Ovary (tissue), 7 donors: ENCODE measurements at regions not wholly inside any gene's neighbourhood (a gene's known extent, or its start where the extent isn't known, plus 50 kb on each side); places are given as distances from the start of the nearest gene placed in this dataset.

Experiments used
- DNase-seq, 5 donors: peaks; one replicate each; pipeline ENCODE4 v3.0.0-alpha.2; 2019 to 2020
- H3K27ac ChIP-seq, 2 donors: fragments of 200-600 bp; one replicate each; pipeline versions ENCODE4 v1.5.1 to v1.8.0; 2019 to 2022
- H3K27me3 ChIP-seq: fragments of 200-600 bp; one replicate; pipeline ENCODE4 v1.8.0; 2022
- H3K36me3 ChIP-seq: fragments of 200-600 bp; sonication (generic); one replicate; pipeline ENCODE4 v1.5.1; 2019
- H3K4me1 ChIP-seq: one replicate; pipeline ENCODE4 v1.8.1; 2013; ENCODE audit warnings: mild to moderate bottlenecking, moderate library complexity; ENCODE audit not compliant: insufficient read depth
- H3K4me3 ChIP-seq: fragments of 200-600 bp; sonication (generic); one replicate; pipeline ENCODE4 v1.5.1; 2017
- H3K9me3 ChIP-seq, 2 donors: fragments of 200-600 bp in 1 of 2; sonication (generic) in 1 of 2; one replicate each; pipeline versions ENCODE4 v1.5.1 to v1.8.1; 2013 to 2019; ENCODE audit warnings: mild to moderate bottlenecking in 1 of 2, moderate library complexity in 1 of 2
- EP300 ChIP-seq: sonication (generic); formaldehyde crosslinking; IDR thresholded peaks from one replicate; pipeline ENCODE4 v1.6.1; 2017; ENCODE audit warnings: antibody characterized with exemption
- POLR2A ChIP-seq: fragments of 450-650 bp; IDR thresholded peaks from one replicate; pipeline ENCODE4 v1.6.1; 2017; ENCODE audit warnings: antibody characterized with exemption, mild to moderate bottlenecking, moderate library complexity
- WGBS, 3 donors: extraction: QIAGEN DNeasy Blood & Tissue Kit in 1 of 3; methylation state at CpG; one replicate each; pipeline versions ENCODE4 v1.1.5 to v1.1.7; 2013 to 2017; 5-methylcytosine and 5-hydroxymethylcytosine counted together
- intact Hi-C, 4 donors: fragments of 100-400 bp; cut with DNase I; formaldehyde crosslinking; loops; one replicate each; pipeline versions ENCODE4 v1.11.0 to v1.15.1; 2022 to 2023
- TF ChIP-seq, protein P1 (sequence below), 3 donors: fragments of 450-650 bp in 2 of 3; fragments of 200-600 bp in 1 of 3; IDR thresholded peaks; one replicate each; pipeline versions ENCODE4 v1.5.1 to v1.8.0; 2016 to 2022; ENCODE audit warnings: antibody characterized with exemption in 3 of 3, mild to moderate bottlenecking in 1 of 3
- donor health status: DM: no; HTN: no; CAD: no; lungs with moderate emphysema.
- donor health status: DM: no; HTN: no; CAD: no.
- donor health status: Bipolar disorder and iron deficiency.
- donor health status: DM: no; HTN: no; CAD: no.
- donor health status: DM: yes; HTN: yes; CAD: no.

DNA sequence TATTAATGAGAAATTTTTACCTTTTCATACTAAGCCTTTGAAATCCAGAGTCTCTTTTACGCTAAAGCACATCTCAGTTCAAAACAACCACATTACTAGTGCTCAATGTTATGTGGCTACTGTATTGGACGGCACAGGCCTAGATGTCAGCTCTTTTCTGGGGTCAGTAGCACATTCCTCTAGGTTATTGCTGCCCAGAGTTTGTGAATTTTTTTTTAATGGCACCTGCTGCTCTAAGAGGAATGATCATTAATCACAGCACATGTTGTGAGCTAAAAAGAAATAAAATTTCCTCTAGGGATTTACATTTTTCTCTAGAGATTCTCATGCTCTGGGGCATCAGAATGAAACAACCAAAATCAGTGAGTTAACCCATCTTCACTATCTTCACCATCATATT, 436.8 kb upstream of the THBS1 start:
- intact Hi-C loops, result no loop called here
- no peak overlapping the region for H3K4me3 ChIP-seq
- H3K27ac ChIP-seq, result no peak overlapping the region
- H3K36me3 ChIP-seq, result no peaks in the 10 kb centered on the region
- no peaks in the 10 kb centered on the region for H3K9me3 ChIP-seq
- peaks cover 6% of the 10 kb centered on the region for H3K4me1 ChIP-seq
- no peak for DNase-seq
- no peaks in the 10 kb centered on the region for H3K27me3 ChIP-seq
- TF ChIP-seq EP300, result no peak
- TF ChIP-seq, protein P1, sequence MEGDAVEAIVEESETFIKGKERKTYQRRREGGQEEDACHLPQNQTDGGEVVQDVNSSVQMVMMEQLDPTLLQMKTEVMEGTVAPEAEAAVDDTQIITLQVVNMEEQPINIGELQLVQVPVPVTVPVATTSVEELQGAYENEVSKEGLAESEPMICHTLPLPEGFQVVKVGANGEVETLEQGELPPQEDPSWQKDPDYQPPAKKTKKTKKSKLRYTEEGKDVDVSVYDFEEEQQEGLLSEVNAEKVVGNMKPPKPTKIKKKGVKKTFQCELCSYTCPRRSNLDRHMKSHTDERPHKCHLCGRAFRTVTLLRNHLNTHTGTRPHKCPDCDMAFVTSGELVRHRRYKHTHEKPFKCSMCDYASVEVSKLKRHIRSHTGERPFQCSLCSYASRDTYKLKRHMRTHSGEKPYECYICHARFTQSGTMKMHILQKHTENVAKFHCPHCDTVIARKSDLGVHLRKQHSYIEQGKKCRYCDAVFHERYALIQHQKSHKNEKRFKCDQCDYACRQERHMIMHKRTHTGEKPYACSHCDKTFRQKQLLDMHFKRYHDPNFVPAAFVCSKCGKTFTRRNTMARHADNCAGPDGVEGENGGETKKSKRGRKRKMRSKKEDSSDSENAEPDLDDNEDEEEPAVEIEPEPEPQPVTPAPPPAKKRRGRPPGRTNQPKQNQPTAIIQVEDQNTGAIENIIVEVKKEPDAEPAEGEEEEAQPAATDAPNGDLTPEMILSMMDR (IDR thresholded peaks at IDR 0.05), result no peak
- 69 to 93% (median 87%) methylated on average over 2 of the region's 2 CpGs for WGBS, 3 donors

DNA sequence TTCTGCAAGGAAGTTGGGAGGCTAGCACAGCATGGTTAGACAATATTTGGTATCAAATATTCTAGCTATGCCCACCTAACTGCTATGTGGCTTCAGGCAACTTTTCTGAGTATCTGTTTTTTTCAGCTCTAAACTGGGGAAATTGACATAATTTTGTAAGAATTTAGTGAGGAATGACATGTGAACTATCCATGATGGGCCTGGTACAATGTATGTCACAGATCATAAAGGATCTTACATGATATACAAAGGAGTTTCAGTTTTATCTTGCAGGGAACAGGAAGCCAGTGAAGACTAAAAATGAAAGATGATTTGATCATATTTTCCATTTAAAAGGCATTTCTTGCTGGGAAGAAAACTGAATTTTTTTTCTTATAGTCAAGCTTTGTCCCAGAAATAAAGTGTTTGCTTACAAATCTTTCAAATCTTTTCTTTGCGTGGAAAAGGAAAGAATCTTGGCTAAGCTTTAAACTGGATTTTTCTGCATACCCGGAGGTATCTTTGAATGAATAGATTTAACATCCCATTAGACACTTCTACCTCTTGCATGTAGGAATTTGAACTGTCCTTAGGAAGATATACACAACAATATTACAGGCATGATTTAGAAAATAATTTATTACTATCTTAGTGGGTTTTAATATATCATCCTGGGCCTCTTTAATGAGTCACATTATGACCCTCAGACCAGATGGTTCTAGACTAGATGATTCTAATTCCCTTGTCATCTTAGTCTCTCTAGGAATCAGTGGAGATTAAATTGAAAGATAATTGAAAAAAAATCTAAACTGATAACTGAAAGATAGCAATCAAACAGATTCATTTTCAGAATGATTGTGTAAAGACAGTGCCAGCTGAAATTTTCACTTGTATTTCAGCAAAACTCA, 436.0 kb upstream of the THBS1 start:
- Histone ChIP-seq H3K9me3 (no peaks in the 10 kb centered on the region), H3K27ac (no peak overlapping the region), H3K36me3 (no peaks in the 10 kb centered on the region), H3K27me3 (no peaks in the 10 kb centered on the region), H3K4me1 (peaks cover 5% of the 10 kb centered on the region), H3K4me3 (no peak overlapping the region)
- no peak for TF ChIP-seq POLR2A
- TF ChIP-seq, protein P1 (IDR thresholded peaks at IDR 0.05), result no peak
- no peak for TF ChIP-seq EP300
- intact Hi-C loops, result no loop called here
- no peak for DNase-seq
- 15 to 29% (median 19%) methylated on average over 2 of the region's 2 CpGs for WGBS, 3 donors

- no peaks in the 10 kb centered on the region for H3K9me3 ChIP-seq
- intact Hi-C loops, result no loop called here
- H3K36me3 ChIP-seq, result no peaks in the 10 kb centered on the region
- WGBS, 3 donors, result 46 to 72% (median 53%) methylated on average over 2 of the region's 2 CpGs
- H3K27me3 ChIP-seq, result no peaks in the 10 kb centered on the region
- no peaks in the 10 kb centered on the region for H3K4me1 ChIP-seq
- TF ChIP-seq, protein P1 (IDR thresholded peaks at IDR 0.05), result no peak
- TF ChIP-seq EP300 (no peak), POLR2A (no peak)
- H3K4me3 ChIP-seq, result no peak overlapping the region
- no peak for DNase-seq
- H3K27ac ChIP-seq, result no peak overlapping the region
These were observed 434.8 kb upstream of the THBS1 start for GRCh38 chr15:39145854-39146625.

- Histone ChIP-seq H3K36me3 (no peaks in the 10 kb centered on the region), H3K27ac (no peak overlapping the region), H3K4me1 (no peaks in the 10 kb centered on the region), H3K4me3 (no peak overlapping the region), H3K27me3 (no peaks in the 10 kb centered on the region), H3K9me3 (no peaks in the 10 kb centered on the region)
- no peak for DNase-seq
- TF ChIP-seq, protein P1 (IDR thresholded peaks at IDR 0.05), result no peak
- TF ChIP-seq POLR2A, result no peak
- TF ChIP-seq EP300, result no peak
- 89 to 91% (median 89%) methylated on average over 1 of the region's 1 CpG for WGBS, 3 donors
- intact Hi-C loops, result no loop called here
These were observed 431.2 kb upstream of the THBS1 start for GRCh38 chr15:39149636-39150150.
